PFSK-1 (cell line): ENCODE measurements at regions not wholly inside any gene's neighbourhood (a gene's known extent, or its start where the extent isn't known, plus 50 kb on each side); places are given as distances from the start of the nearest gene placed in this dataset.

Experiments used
- FOXP2 ChIP-seq: optimal IDR thresholded peaks from 2 replicates; pipeline ENCODE3; 2011; ENCODE audit warnings: borderline replicate concordance, control low read depth, inconsistent platforms; ENCODE audit not compliant: insufficient read depth; ENCODE audit errors: extremely low read length, extremely low read depth
- POLR2AphosphoS5 ChIP-seq: IDR thresholded peaks from 2 replicates; pipeline ENCODE4 v1.6.1; 2012; ENCODE audit warnings: low read depth, mild to moderate bottlenecking, control low read depth, low read length, moderate library complexity
- REST ChIP-seq, 2 experiments: IDR thresholded peaks; 2 replicates each; pipeline versions ENCODE4 v1.6.1 to v1.8.0; 2011 to 2012; ENCODE audit warnings: low read depth in 2 of 2, low read length in 2 of 2, control low read depth in 1 of 2, inconsistent platforms in 1 of 2, mild to moderate bottlenecking in 1 of 2, moderate library complexity in 1 of 2; ENCODE audit not compliant: insufficient read depth in 1 of 2
- SIN3A ChIP-seq: IDR thresholded peaks from 2 replicates; pipeline ENCODE4 v1.6.1; 2012; ENCODE audit warnings: mild to moderate bottlenecking, low read length, moderate library complexity, borderline replicate concordance; ENCODE audit not compliant: insufficient read depth
- TAF1 ChIP-seq: IDR thresholded peaks from 2 replicates; pipeline ENCODE4 v1.6.1; 2012; ENCODE audit warnings: low read length, control low read depth, borderline replicate concordance; ENCODE audit not compliant: insufficient read depth

GRCh38 chr5:174667526-174667925 is 56.9 kb upstream of the MSX2 start:
- TF ChIP-seq POLR2AphosphoS5 = no peak
- TF ChIP-seq FOXP2 = no peak
- no peak for TF ChIP-seq TAF1
- no peak for TF ChIP-seq SIN3A
- TF ChIP-seq REST (IDR thresholded peaks at IDR 0.05; ENCODE audit: insufficient read depth in 1 of 2, low read depth in 2 of 2, low read length in 2 of 2) = no peak

- TF ChIP-seq SIN3A = no peak
- no peak for TF ChIP-seq POLR2AphosphoS5
Observed at GRCh38 chr5:174668349-174668748, 56.0 kb upstream of the MSX2 start.
